Ishikawa (cell line): ENCODE measurements at regions not wholly inside any gene's neighbourhood (a gene's known extent, or its start where the extent isn't known, plus 50 kb on each side); places are given as distances from the start of the nearest gene placed in this dataset.

ENCODE experiments used
- CEBPB ChIP-seq: IDR thresholded peaks from 2 replicates; pipeline ENCODE4 v1.6.1; 2012
- CREB1 ChIP-seq: IDR thresholded peaks from 2 replicates; pipeline ENCODE4 v1.6.1; 2012; ENCODE audit warnings: low read depth
- EGR1 ChIP-seq: IDR thresholded peaks from 2 replicates; pipeline ENCODE4 v1.6.1; 2012
- EP300 ChIP-seq: IDR thresholded peaks from 2 replicates; pipeline ENCODE4 v1.6.1; 2012; ENCODE audit warnings: borderline replicate concordance
- FOXM1 ChIP-seq: IDR thresholded peaks from 2 replicates; pipeline ENCODE4 v1.6.1; 2012; ENCODE audit warnings: low read depth, borderline replicate concordance
- MAX ChIP-seq: IDR thresholded peaks from 2 replicates; pipeline ENCODE4 v1.6.1; 2012
- RAD21 ChIP-seq: IDR thresholded peaks from 2 replicates; pipeline ENCODE4 v1.6.1; 2012; ENCODE audit warnings: low read depth
- REST ChIP-seq: IDR thresholded peaks from 2 replicates; pipeline ENCODE4 v1.6.1; 2012; ENCODE audit warnings: low read depth, mild to moderate bottlenecking
- TAF1 ChIP-seq: IDR thresholded peaks from 2 replicates; pipeline ENCODE4 v1.6.1; 2012; ENCODE audit warnings: low read depth, mild to moderate bottlenecking
- TCF12 ChIP-seq: IDR thresholded peaks from 2 replicates; pipeline ENCODE4 v1.6.1; 2012; ENCODE audit warnings: low read depth
- TEAD4 ChIP-seq: IDR thresholded peaks from 2 replicates; pipeline ENCODE4 v1.6.1; 2012
- USF1 ChIP-seq: IDR thresholded peaks from 2 replicates; pipeline ENCODE4 v1.6.1; 2012
- YY1 ChIP-seq: IDR thresholded peaks from 2 replicates; pipeline ENCODE4 v1.6.1; 2012; ENCODE audit warnings: low read depth
- ZBTB7A ChIP-seq: IDR thresholded peaks from 2 replicates; pipeline ENCODE4 v1.6.1; 2012; ENCODE audit warnings: low read depth

- TF ChIP-seq EP300 (no peak), CEBPB (no peak), YY1 (no peak), MAX (no peak), TAF1 (no peak), TCF12 (no peak), TEAD4 (no peak), ZBTB7A (no peak), USF1 (no peak), REST (no peak), CREB1 (no peak), RAD21 (no peak), FOXM1 (no peak), EGR1 (no peak)
Measured at GRCh38 chr18:73514449-73514848, 633.2 kb downstream of the FBXO15 start.
